Suprapubic skin (tissue), 4 donors: ENCODE measurements at regions not wholly inside any gene's neighbourhood (a gene's known extent, or its start where the extent isn't known, plus 50 kb on each side); places are given as distances from the start of the nearest gene placed in this dataset.

Experiments used
- DNase-seq, 2 donors: peaks; one replicate each; pipeline ENCODE4 v3.0.0-alpha.2; 2019; ENCODE audit warnings: low spot score in 2 of 2
- H3K27ac ChIP-seq: fragments of 200-600 bp; sonication (generic); one replicate; pipeline ENCODE4 v1.5.1; 2019
- H3K27me3 ChIP-seq: fragments of 200-600 bp; sonication (generic); one replicate; pipeline ENCODE4 v1.5.1; 2019
- H3K36me3 ChIP-seq: fragments of 200-600 bp; sonication (generic); one replicate; pipeline ENCODE4 v1.5.1; 2019
- H3K4me1 ChIP-seq: fragments of 200-600 bp; sonication (generic); one replicate; pipeline ENCODE4 v1.5.1; 2019
- H3K4me3 ChIP-seq: fragments of 200-600 bp; sonication (generic); one replicate; pipeline ENCODE4 v1.5.1; 2019; ENCODE audit warnings: mild to moderate bottlenecking
- H3K9me3 ChIP-seq: fragments of 200-600 bp; sonication (generic); one replicate; pipeline ENCODE4 v1.5.1; 2019
- EP300 ChIP-seq: sonication (generic); formaldehyde crosslinking; IDR thresholded peaks from one replicate; pipeline ENCODE4 v1.6.1; 2017; ENCODE audit warnings: antibody characterized with exemption
- POLR2A ChIP-seq, 2 donors: fragments of 450-650 bp; IDR thresholded peaks; one replicate each; pipeline ENCODE4 v1.6.1; 2017; ENCODE audit warnings: antibody characterized with exemption in 2 of 2, mild to moderate bottlenecking in 2 of 2, moderate library complexity in 2 of 2
- POLR2AphosphoS5 ChIP-seq, 3 donors: sonication (generic); formaldehyde crosslinking; IDR thresholded peaks; one replicate each; pipeline ENCODE4 v1.6.1; 2017; ENCODE audit warnings: antibody characterized with exemption in 3 of 3
- WGBS: methylation state at CpG from one replicate; pipeline ENCODE4 v1.1.5; 2018; 5-methylcytosine and 5-hydroxymethylcytosine counted together
- TF ChIP-seq, protein P1 (sequence below), 2 donors: fragments of 200-600 bp in 1 of 2; fragments of 450-650 bp in 1 of 2; sonication (generic) in 1 of 2; IDR thresholded peaks; one replicate each; pipeline ENCODE4 v1.5.1; 2016 to 2019; ENCODE audit warnings: antibody characterized with exemption in 2 of 2, mild to moderate bottlenecking in 1 of 2, moderate library complexity in 1 of 2

DNA sequence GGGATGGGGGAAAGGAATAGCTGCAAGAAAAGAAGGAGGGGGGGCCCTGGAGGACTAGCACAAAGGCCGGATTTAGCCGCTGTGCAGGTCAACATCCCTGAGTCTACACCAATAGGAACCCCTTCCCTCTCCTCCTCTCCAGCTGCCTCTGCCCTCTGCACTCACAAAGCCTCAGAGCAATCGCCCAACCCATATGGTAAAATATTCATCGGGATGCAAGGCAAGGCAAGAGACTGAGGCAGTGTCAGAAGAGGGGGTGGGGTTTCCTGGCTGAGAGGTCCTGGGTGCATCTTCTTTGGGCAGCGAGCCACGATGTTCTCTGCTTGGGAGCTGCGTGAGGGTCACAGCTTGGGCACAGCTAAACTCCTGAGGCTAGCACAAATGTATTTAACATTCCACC is 115.5 kb upstream of the NLRP1 start:
- Histone ChIP-seq H3K4me1 (no peaks in the 10 kb centered on the region), H3K9me3 (peaks cover 12% of the 10 kb centered on the region), H3K27me3 (peaks cover 42% of the 10 kb centered on the region), H3K27ac (no peak overlapping the region), H3K4me3 (no peak overlapping the region), H3K36me3 (no peaks in the 10 kb centered on the region)
- DNase-seq = no peak
- 20% methylated on average over 5 of the region's 7 CpGs for WGBS
- TF ChIP-seq, protein P1, sequence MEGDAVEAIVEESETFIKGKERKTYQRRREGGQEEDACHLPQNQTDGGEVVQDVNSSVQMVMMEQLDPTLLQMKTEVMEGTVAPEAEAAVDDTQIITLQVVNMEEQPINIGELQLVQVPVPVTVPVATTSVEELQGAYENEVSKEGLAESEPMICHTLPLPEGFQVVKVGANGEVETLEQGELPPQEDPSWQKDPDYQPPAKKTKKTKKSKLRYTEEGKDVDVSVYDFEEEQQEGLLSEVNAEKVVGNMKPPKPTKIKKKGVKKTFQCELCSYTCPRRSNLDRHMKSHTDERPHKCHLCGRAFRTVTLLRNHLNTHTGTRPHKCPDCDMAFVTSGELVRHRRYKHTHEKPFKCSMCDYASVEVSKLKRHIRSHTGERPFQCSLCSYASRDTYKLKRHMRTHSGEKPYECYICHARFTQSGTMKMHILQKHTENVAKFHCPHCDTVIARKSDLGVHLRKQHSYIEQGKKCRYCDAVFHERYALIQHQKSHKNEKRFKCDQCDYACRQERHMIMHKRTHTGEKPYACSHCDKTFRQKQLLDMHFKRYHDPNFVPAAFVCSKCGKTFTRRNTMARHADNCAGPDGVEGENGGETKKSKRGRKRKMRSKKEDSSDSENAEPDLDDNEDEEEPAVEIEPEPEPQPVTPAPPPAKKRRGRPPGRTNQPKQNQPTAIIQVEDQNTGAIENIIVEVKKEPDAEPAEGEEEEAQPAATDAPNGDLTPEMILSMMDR (IDR thresholded peaks at IDR 0.05) = no peak
- no peak for TF ChIP-seq POLR2AphosphoS5 (IDR thresholded peaks at IDR 0.05)
- no peak for TF ChIP-seq EP300
- TF ChIP-seq POLR2A (IDR thresholded peaks at IDR 0.05) = no peak

DNA sequence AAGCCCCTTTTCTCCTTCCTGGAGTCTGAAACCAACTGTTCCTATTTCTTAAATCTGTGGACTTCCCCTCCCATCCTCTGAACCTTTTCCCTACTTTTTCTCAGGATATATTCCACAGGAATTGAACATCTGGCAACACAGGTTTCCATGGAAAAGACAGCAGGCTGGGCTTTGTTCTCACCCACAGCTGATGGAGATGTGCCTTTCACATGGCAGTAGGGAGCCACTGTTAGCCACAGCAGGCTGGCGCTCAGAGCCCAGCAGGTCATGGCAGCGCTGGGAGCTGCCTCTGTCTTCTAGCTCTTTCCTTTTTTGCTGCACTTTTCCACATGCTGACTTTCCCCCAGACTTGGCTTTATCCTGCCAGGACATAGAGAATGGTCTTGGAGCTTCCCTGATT is 116.4 kb upstream of the NLRP1 start:
- no peak overlapping the region for H3K27ac ChIP-seq
- no peaks in the 10 kb centered on the region for H3K36me3 ChIP-seq
- no peak for DNase-seq
- H3K9me3 ChIP-seq = peaks cover 12% of the 10 kb centered on the region
- no peaks in the 10 kb centered on the region for H3K4me1 ChIP-seq
- 41% methylated on average over 2 of the region's 2 CpGs for WGBS
- peaks cover 49% of the 10 kb centered on the region for H3K27me3 ChIP-seq
- no peak overlapping the region for H3K4me3 ChIP-seq
- TF ChIP-seq EP300 = no peak
- no peak for TF ChIP-seq POLR2AphosphoS5 (IDR thresholded peaks at IDR 0.05)
- TF ChIP-seq POLR2A (IDR thresholded peaks at IDR 0.05) = no peak
- TF ChIP-seq, protein P1 (IDR thresholded peaks at IDR 0.05) = no peak

DNA sequence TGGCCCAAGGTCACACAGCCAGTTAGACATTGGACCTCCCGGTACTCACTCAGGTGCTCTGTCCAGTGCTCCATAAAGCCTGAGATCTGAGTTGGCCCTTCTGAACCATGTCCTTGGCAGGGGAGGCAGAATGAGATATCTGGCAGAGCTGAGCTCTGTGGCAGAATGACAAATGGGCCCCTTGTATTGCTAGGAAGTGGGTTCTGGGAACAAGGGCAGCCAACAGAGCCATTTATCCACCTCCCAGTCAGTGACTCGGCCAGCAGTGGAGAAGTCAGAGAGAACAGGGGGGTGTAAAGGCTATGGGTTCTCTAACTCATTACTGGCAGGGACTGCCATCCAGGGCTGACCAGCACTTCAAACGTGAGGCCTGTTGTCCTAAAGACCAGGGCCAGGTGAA is 117.1 kb upstream of the NLRP1 start:
- no peaks in the 10 kb centered on the region for H3K4me1 ChIP-seq
- H3K9me3 ChIP-seq = peaks cover 12% of the 10 kb centered on the region
- H3K27me3 ChIP-seq = peaks cover 48% of the 10 kb centered on the region
- no peak overlapping the region for H3K4me3 ChIP-seq
- H3K36me3 ChIP-seq = no peaks in the 10 kb centered on the region
- H3K27ac ChIP-seq = no peak overlapping the region
- no peak for TF ChIP-seq EP300
- TF ChIP-seq, protein P1 (IDR thresholded peaks at IDR 0.05) = no peak
- TF ChIP-seq POLR2AphosphoS5 (IDR thresholded peaks at IDR 0.05) = no peak
- no peak for TF ChIP-seq POLR2A (IDR thresholded peaks at IDR 0.05)
- DNase-seq = no peak
- 60% methylated on average over 3 of the region's 3 CpGs for WGBS

DNA sequence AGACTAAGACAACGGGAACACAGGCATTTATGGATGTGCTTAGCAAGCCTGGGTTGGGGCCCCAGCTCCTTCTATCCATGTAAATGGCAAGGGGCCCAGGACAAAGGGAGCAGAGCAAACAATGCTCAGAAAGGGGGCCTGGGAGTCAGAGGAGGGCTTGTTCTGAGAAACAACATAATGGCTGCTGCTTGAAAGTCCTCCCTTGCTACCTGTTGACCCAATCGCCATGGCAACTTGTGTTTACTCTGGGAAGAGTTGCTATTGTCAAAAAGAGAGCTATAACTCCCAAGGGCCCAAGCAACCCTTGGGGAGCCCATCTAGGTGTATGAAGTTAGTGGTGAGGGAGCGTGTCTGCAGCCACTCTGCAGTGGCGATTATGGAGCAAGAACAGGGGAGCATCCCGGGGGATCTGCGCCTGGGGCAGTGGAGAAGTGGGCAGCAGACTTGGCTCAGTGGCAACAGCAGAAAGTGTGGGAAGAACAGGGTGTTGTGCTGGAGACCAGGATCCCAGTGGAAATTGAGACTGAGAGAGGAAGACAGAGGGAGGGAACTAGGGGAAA is 118.7 kb upstream of the NLRP1 start:
- H3K27ac ChIP-seq = no peak overlapping the region
- no peaks in the 10 kb centered on the region for H3K36me3 ChIP-seq
- no peaks in the 10 kb centered on the region for H3K4me1 ChIP-seq
- peaks cover 44% of the 10 kb centered on the region for H3K27me3 ChIP-seq
- no peak overlapping the region for H3K4me3 ChIP-seq
- 86% methylated on average over 6 of the region's 6 CpGs for WGBS
- peaks cover 12% of the 10 kb centered on the region for H3K9me3 ChIP-seq
- no peak for TF ChIP-seq EP300
- TF ChIP-seq POLR2AphosphoS5 (IDR thresholded peaks at IDR 0.05) = no peak
- no peak for DNase-seq

DNA sequence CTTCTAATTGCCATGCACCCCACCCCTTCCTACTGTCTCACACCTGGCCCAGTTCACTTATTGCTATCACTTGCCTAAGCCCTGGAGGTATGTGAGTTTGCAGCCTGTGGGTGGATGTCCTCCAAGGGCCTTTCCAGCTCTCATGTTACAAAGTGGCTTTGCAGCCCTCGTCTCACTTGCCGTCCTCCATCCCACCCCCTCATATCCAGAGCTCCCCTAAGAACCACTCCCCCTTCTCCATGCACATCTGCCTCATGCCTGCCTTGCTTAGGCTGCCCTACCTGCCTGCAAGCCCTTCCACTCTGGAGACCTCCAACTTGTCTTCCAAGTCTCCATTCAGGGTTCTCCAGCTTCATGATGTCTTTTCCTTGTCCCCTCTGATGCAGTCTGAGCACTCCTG is 119.4 kb upstream of the NLRP1 start:
- peaks cover 43% of the 10 kb centered on the region for H3K27me3 ChIP-seq
- no peaks in the 10 kb centered on the region for H3K36me3 ChIP-seq

More for the DNA sequence above, 119.4 kb upstream of the NLRP1 start:
- peak in 1 of 2 donors; percentile 13 for DNase-seq
- Histone ChIP-seq H3K9me3 (peaks cover 9% of the 10 kb centered on the region), H3K27ac (no peak overlapping the region), H3K4me3 (no peak overlapping the region), H3K4me1 (no peaks in the 10 kb centered on the region)
- WGBS = 26% methylated on average over 2 of the region's 2 CpGs
- TF ChIP-seq, protein P1 (IDR thresholded peaks at IDR 0.05) = no peak
- TF ChIP-seq POLR2A (IDR thresholded peaks at IDR 0.05) (no peak), EP300 (no peak), POLR2AphosphoS5 (IDR thresholded peaks at IDR 0.05) (no peak)
